Daoy (cell line): ENCODE measurements at regions not wholly inside any gene's neighbourhood (a gene's known extent, or its start where the extent isn't known, plus 50 kb on each side); places are given as distances from the start of the nearest gene placed in this dataset.

Source experiments
- DNase-seq: peaks from one replicate; pipeline ENCODE4 v3.0.0-alpha.2; 2015; ENCODE audit warnings: low read depth

- DNase-seq: no peak
These were observed 288.1 kb upstream of the GPC6 start for GRCh38 chr13:92938486-92939020.

- DNase-seq: no peak
These were observed 285.4 kb upstream of the GPC6 start for GRCh38 chr13:92941167-92941566.

- no peak for DNase-seq
These were observed 278.7 kb upstream of the GPC6 start for GRCh38 chr13:92947770-92948434.

- no peak for DNase-seq
These were observed 275.8 kb upstream of the GPC6 start for GRCh38 chr13:92950771-92951170.

- DNase-seq: no peak
These were observed 275.2 kb upstream of the GPC6 start for GRCh38 chr13:92951273-92951890.

- DNase-seq: no peak
These were observed 274.4 kb upstream of the GPC6 start for GRCh38 chr13:92952161-92952560.

GRCh38 chr13:92954746-92955145, 271.9 kb upstream of the GPC6 start:
- no peak for DNase-seq

GRCh38 chr13:92959790-92960189, 266.8 kb upstream of the GPC6 start:
- no peak for DNase-seq

GRCh38 chr13:92963029-92963428, 263.6 kb upstream of the GPC6 start:
- no peak for DNase-seq

GRCh38 chr13:92966341-92966740, 260.3 kb upstream of the GPC6 start:
- no peak for DNase-seq

- no peak for DNase-seq
These were observed 259.7 kb upstream of the GPC6 start for GRCh38 chr13:92966900-92967299.

GRCh38 chr13:92967923-92968322, 258.7 kb upstream of the GPC6 start:
- DNase-seq: no peak

- no peak for DNase-seq
These were observed 253.9 kb upstream of the GPC6 start for GRCh38 chr13:92972751-92973150.

GRCh38 chr13:92974905-92975429, 251.6 kb upstream of the GPC6 start:
- no peak for DNase-seq

GRCh38 chr13:92976657-92977056, 249.9 kb upstream of the GPC6 start:
- no peak for DNase-seq

GRCh38 chr13:92984151-92984550, 242.5 kb upstream of the GPC6 start:
- no peak for DNase-seq

- DNase-seq: no peak
These were observed 237.3 kb upstream of the GPC6 start for GRCh38 chr13:92989301-92989700.

GRCh38 chr13:92991692-92992091, 234.9 kb upstream of the GPC6 start:
- no peak for DNase-seq

GRCh38 chr13:92994056-92994455, 232.6 kb upstream of the GPC6 start:
- DNase-seq: no peak

GRCh38 chr13:93001866-93002461, 224.6 kb upstream of the GPC6 start:
- no peak for DNase-seq

GRCh38 chr13:93003531-93003930, 223.1 kb upstream of the GPC6 start:
- no peak for DNase-seq

GRCh38 chr13:93004919-93005318, 221.7 kb upstream of the GPC6 start:
- DNase-seq: no peak

- no peak for DNase-seq
These were observed 218.7 kb upstream of the GPC6 start for GRCh38 chr13:93007928-93008327.
